Epithelial cell of esophagus (primary cell): ENCODE measurements at regions not wholly inside any gene's neighbourhood (a gene's known extent, or its start where the extent isn't known, plus 50 kb on each side); places are given as distances from the start of the nearest gene placed in this dataset.

ENCODE experiments used
- DNase-seq: peaks from one replicate; pipeline ENCODE4 v3.0.0; 2010; ENCODE audit warnings: low read depth
- H3K4me3 ChIP-seq: 2 replicates; pipeline ENCODE4 v1.5.1; 2011; ENCODE audit warnings: mild to moderate bottlenecking, low read length, control low read depth
- CTCF ChIP-seq: IDR thresholded peaks from 2 replicates; pipeline ENCODE4 v1.5.1; 2011; ENCODE audit warnings: low read depth, mild to moderate bottlenecking, low read length, control low read depth, inconsistent platforms; ENCODE audit not compliant: insufficient read depth; ENCODE audit errors: missing control alignments

DNA sequence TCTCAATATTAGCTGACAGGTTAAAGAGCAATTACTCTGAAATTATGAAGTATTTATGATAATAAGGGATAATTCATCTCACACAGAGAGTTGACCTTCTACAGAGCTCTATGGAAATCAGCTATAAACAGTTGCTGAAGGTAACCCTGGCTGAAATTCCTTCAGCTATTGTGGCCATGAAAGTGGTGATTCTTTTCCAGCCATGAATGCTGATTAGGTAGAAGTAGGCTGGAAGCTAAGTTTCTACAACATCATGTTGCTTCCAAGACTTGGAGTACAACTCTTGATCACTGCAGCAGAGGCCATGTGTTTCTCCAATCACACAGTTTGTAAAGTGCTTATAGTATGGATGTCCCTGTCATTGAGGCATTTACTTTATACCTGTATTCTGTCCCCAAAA lies 2128.9 kb downstream of the MRPL39 start:
- H3K4me3 ChIP-seq = no peak overlapping the region
- TF ChIP-seq CTCF = no peak
- DNase-seq = no peak

DNA sequence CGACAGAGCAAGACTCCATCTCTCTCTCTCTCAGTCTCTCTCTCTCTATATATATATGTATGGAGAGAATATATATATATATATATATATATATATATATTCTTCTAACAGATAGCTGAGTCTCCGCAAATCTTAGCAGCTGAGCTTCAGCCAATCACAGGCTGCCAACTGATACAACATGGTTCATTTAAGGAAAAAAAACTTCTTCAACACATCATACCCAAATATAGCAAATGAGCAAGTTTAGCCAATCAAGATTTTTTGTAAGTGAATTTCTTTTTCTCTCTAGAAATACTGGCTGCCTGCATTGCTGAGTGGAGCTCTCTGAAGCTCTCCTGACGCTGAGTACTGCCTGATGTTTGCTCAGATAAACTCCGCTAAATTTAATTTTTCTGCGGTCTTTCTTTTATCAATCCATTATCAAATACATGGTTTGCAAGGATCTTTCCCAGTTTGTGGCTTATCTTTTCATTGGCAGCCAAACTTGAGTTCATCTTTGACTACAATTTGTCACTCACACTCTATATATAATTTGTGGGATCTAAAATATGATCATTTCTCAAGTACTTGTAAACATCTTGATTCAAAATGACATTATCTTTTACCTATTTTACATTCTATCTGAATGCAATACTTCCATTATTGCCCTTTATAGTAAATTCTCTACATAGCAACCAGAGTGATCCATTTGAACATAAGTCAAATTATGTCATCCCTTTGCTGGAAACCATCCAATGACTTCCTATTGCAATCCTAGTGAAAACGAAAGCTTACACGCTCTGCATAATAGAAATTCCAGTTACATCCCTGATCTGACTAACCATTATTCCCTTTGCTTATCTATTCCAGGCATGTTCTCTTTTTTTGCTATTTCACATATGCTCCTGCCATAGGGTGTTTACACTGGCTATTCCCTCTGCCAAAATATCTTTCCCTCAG lies 2131.7 kb downstream of the MRPL39 start:
- H3K4me3 ChIP-seq = no peak overlapping the region
- TF ChIP-seq CTCF = no peak
- DNase-seq = no peak

GRCh38 chr21:23471877-23472276 lies 2135.4 kb downstream of the MRPL39 start:
- DNase-seq = no peak
- no peak for TF ChIP-seq CTCF
- H3K4me3 ChIP-seq = no peak overlapping the region

- H3K4me3 ChIP-seq = no peak overlapping the region
- DNase-seq = no peak
- no peak for TF ChIP-seq CTCF
Measured at GRCh38 chr21:23463365-23463764, 2143.9 kb downstream of the MRPL39 start.

- no peak for TF ChIP-seq CTCF
- no peak for DNase-seq
- H3K4me3 ChIP-seq = no peak overlapping the region
Measured at GRCh38 chr21:23455676-23456075, 2151.6 kb downstream of the MRPL39 start.

- no peak overlapping the region for H3K4me3 ChIP-seq
- no peak for DNase-seq
- no peak for TF ChIP-seq CTCF
Measured at GRCh38 chr21:23452384-23453083, 2154.7 kb downstream of the MRPL39 start.
